ENCODE measurements at regions not wholly inside any gene's neighbourhood (a gene's known extent, or its start where the extent isn't known, plus 50 kb on each side); places are given as distances from the start of the nearest gene placed in this dataset.
"Not testable (repeated sequence)": the region's sequence is repeated elsewhere in the genome, so short reads cannot be mapped to it uniquely, and the experiment has no call there.

GRCh38 chr14:105627287-105627686, 100.9 kb downstream of the TMEM121 start:
- DNase-seq (ENCODE audit: insufficient read length, low spot score); FAIRE-seq: not testable (repeated sequence)

- TF ChIP-seq, protein P1, sequence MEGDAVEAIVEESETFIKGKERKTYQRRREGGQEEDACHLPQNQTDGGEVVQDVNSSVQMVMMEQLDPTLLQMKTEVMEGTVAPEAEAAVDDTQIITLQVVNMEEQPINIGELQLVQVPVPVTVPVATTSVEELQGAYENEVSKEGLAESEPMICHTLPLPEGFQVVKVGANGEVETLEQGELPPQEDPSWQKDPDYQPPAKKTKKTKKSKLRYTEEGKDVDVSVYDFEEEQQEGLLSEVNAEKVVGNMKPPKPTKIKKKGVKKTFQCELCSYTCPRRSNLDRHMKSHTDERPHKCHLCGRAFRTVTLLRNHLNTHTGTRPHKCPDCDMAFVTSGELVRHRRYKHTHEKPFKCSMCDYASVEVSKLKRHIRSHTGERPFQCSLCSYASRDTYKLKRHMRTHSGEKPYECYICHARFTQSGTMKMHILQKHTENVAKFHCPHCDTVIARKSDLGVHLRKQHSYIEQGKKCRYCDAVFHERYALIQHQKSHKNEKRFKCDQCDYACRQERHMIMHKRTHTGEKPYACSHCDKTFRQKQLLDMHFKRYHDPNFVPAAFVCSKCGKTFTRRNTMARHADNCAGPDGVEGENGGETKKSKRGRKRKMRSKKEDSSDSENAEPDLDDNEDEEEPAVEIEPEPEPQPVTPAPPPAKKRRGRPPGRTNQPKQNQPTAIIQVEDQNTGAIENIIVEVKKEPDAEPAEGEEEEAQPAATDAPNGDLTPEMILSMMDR (IDR thresholded peaks at IDR 0.05; ENCODE audit: insufficient read depth, missing control alignments), result no peak
- no peak for FAIRE-seq
- DNase-seq (ENCODE audit: insufficient read length, low spot score), result no peak
Observed at GRCh38 chr14:105627701-105628100, 101.3 kb downstream of the TMEM121 start.

GRCh38 chr14:105628126-105628525, 101.7 kb downstream of the TMEM121 start:
- not testable (repeated sequence) for FAIRE-seq

DNA sequence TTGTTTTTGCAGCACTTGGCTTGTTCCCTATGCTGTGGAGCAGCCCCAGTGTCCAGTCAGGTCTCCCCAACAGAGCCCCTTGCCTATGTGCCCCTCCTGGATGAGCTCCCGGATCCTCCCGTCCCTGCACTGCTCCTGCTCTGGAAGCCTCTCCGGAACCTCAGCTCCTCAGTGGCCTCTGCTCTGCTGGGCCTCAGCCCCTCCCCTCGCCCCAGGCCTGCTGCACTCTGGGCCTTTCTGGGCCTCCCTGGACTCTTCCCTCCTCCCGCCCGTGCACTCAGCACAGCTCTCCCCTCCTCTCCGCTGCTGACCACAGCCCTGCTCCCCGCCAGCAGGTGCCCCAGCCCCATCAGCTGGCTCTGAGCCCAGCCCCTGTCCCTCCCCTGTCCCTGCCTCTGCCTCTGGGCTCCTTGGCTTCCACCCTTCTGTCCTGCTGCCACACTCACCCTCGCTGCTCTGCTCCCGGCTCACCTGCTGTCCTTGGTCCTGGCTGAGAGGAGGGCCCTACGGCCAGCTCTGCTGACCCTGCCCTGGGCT, 102.2 kb downstream of the TMEM121 start:
- not testable (repeated sequence) for DNase-seq (ENCODE audit: insufficient read length, low spot score); FAIRE-seq

More at GRCh38 chr14:105628126-105628525, 101.7 kb downstream of the TMEM121 start:
- not testable (repeated sequence) for DNase-seq (ENCODE audit: insufficient read length, low spot score)

GRCh38 chr14:105629091-105629885, 102.9 kb downstream of the TMEM121 start:
- not testable (repeated sequence) for DNase-seq (ENCODE audit: insufficient read length, low spot score); FAIRE-seq

- DNase-seq (ENCODE audit: insufficient read length, low spot score) (no peak), FAIRE-seq (no peak)
- TF ChIP-seq, protein P1 (IDR thresholded peaks at IDR 0.05; ENCODE audit: insufficient read depth, missing control alignments), result no peak
Observed at GRCh38 chr14:105629886-105630215, 103.5 kb downstream of the TMEM121 start.

DNA sequence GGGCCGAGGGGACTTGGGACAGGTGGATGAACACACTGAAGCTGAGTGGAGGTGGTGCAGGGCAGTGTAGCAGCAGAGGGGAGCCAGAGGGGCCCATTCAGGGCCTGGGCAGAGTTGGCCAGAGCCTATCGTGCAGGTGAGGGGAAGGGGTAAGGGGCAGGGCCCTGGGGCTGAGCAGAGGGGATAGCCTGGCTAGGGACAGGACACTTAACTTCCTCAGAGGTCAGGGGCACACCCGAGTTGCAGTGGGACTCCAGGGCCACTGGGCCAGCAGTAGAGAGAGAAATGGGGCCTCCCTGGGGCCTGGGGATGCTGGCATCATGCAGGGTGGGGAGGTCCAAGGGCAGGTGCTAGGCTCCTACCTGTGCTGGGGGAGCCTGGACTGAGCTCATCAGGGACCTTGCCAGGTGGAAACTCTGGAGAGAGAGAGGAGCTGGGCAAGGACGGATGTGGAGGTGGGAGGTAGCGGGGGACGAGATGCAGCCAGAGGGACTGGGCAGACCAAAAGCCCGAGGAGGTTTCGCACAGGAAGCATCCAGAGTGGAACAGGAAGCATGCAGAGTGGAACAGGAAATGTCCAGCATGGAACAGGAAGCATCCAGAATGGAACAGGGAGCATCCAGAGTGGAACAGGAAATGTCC, 104.0 kb downstream of the TMEM121 start:
- not testable (repeated sequence) for FAIRE-seq; DNase-seq (ENCODE audit: insufficient read length, low spot score)

DNA sequence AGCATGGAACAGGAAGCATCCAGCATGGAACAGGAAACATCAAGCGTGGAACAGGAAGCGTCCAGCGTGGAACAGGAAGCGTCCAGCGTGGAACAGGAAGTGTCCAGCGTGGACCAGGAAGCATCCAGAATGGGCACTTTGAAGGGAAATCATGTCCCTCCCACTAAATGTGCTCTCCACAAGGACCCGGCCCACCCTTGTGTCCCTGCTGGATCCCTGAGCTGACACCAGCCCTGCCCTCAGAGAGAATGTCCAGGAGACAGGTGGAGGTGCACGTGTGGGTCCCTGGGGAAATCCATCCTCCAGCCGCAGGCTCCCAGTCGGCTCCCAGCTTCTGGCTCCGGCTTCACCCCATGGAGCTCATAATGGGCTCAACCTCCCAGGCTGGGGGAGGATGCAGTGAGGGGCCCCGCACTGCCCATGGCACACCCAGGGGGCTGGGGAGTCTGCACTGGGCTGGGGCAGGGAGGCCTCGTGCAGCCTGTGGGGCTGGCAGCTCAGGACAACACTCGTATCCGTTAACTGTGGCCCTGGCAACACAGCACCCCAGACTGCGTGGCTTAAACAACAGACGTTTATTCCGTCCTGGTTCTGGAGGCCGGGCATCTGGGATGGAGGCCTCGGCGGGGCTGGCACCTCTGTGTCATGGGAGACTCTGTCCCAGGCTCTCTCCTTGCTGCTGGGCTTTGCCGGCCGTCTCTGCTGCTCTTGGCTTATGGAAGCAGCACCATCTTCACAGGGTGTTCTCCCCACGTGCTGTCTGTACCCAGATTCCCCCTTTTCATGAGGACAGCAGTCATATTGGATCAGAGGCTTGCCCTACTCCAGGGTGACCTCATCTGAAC, 104.8 kb downstream of the TMEM121 start:
- DNase-seq (ENCODE audit: insufficient read length, low spot score); FAIRE-seq: not testable (repeated sequence)

DNA sequence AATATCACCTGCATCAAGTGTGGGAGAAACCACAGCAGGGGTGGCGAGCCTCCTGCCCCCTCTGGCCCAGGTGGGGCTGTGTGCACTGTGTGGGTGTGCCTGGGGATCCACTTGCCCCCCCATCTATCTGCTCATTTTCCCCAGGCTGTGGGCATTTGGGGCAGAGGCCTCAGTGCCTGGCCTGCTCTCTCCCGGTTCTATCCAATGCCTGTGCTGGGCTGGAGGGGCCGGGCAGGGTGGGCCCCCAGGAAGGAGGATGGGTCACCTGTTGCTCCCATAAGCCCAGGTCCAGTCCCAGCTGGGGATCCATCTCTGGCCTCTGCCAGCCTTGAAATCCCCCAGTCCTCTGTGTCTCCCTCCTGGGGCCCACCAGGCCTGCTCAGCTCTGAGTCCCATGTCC, 105.6 kb downstream of the TMEM121 start:
- TF ChIP-seq, protein P1 (IDR thresholded peaks at IDR 0.05; ENCODE audit: insufficient read depth, missing control alignments), result no peak
- FAIRE-seq, result no peak
- DNase-seq (ENCODE audit: insufficient read length, low spot score), result no peak

GRCh38 chr14:105633596-105633995, 107.2 kb downstream of the TMEM121 start:
- FAIRE-seq; DNase-seq (ENCODE audit: insufficient read length, low spot score): not testable (repeated sequence)
